ENCODE measurements at regions not wholly inside any gene's neighbourhood (a gene's known extent, or its start where the extent isn't known, plus 50 kb on each side); places are given as distances from the start of the nearest gene placed in this dataset.

- no peak for TF ChIP-seq CTCF (IDR thresholded peaks at IDR 0.05)
- TF ChIP-seq POLR2AphosphoS5 (IDR thresholded peaks at IDR 0.05), result no peak
These were observed 228.6 kb downstream of the TTLL7 start for GRCh38 chr1:83770319-83770661.
